HAP-1 (cell line): ENCODE measurements at regions not wholly inside any gene's neighbourhood (a gene's known extent, or its start where the extent isn't known, plus 50 kb on each side); places are given as distances from the start of the nearest gene placed in this dataset.
"Not testable (repeated sequence)": the region's sequence is repeated elsewhere in the genome, so short reads cannot be mapped to it uniquely, and the experiment has no call there.

ENCODE experiments used
- DNase-seq, 2 experiments: peaks; one replicate each; pipeline ENCODE4 v3.0.0-alpha.2; 2016 to 2020; ENCODE audit warnings: low spot score in 2 of 2
- H3K27me3 ChIP-seq: fragments of 250-450 bp; sonication (Bioruptor Pico); 2 replicates; pipeline ENCODE4 v1.5.1; 2020; ENCODE audit warnings: low read depth, mild to moderate bottlenecking, moderate library complexity
- H3K36me3 ChIP-seq: fragments of 250-450 bp; sonication (Bioruptor Pico); replicated peaks from 2 replicates; pipeline ENCODE4 v1.5.1; 2020; ENCODE audit warnings: mild to moderate bottlenecking
- H3K4me1 ChIP-seq: fragments of 250-450 bp; sonication (Bioruptor Pico); 2 replicates; pipeline ENCODE4 v1.5.1; 2020; ENCODE audit warnings: mild to moderate bottlenecking
- H3K4me3 ChIP-seq: fragments of 250-450 bp; sonication (Bioruptor Pico); 2 replicates; pipeline ENCODE4 v1.5.1; 2020; ENCODE audit warnings: mild to moderate bottlenecking, moderate library complexity
- H3K9me3 ChIP-seq: fragments of 250-450 bp; sonication (Bioruptor Pico); 2 replicates; pipeline ENCODE4 v1.5.1; 2020; ENCODE audit warnings: mild to moderate bottlenecking, moderate library complexity
- in situ Hi-C: fragments of 300-500 bp; cut with MboI; formaldehyde crosslinking; loops from 3 replicates; pipeline ENCODE4 v1.14.3; 2020; ENCODE audit warnings: low sequenced_read_pairs, inconsistent platforms, mixed read lengths

DNA sequence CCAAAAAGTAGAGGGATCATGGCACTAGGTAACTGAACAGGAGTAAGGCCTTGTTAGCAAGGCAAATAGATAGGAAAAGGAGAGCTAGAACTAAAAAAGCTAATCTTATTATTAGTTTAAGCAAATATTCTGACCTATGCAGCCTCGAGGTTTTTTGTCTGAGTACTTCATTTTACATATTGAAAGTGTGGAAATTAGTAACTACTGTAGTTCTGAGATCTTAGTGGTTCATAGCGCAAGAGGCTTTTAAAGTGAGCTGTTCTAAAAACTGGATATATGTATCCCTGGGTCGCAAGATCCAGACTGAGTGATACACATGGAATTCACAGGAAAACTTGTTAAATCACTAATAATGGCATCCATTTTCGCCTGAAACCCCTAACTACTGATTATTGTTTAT is 411.0 kb upstream of the SOX5 start:
- H3K27me3 ChIP-seq = no peaks in the 10 kb centered on the region
- no peaks in the 10 kb centered on the region for H3K36me3 ChIP-seq
- H3K4me1 ChIP-seq = peaks cover 14% of the 10 kb centered on the region
- H3K9me3 ChIP-seq = no peaks in the 10 kb centered on the region
- H3K4me3 ChIP-seq = no peak overlapping the region
- in situ Hi-C loops = no loop called here
- DNase-seq = no peak

DNA sequence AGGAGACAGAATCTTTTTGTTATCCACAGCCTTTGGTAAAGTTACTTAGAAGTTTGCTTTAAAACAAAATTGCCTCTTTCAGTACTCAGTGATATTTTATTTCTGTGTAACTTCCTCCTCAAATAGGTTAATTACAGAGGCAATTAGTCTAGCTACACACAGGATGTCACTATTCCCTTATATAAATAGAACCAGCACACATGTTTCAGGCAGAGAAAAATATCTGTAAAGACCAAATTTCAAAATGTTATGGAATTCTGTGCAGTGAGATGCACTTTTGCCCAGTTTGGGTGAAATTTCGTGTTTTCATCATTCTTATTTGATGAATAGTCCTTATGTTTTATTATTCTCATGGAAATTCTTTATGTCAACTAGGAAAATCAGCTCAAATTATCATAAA is 410.6 kb upstream of the SOX5 start:
- Histone ChIP-seq H3K4me3 (no peak overlapping the region), H3K9me3 (no peaks in the 10 kb centered on the region), H3K4me1 (peaks cover 14% of the 10 kb centered on the region), H3K27me3 (no peaks in the 10 kb centered on the region), H3K36me3 (no peaks in the 10 kb centered on the region)
- in situ Hi-C loops = no loop called here
- no peak for DNase-seq

DNA sequence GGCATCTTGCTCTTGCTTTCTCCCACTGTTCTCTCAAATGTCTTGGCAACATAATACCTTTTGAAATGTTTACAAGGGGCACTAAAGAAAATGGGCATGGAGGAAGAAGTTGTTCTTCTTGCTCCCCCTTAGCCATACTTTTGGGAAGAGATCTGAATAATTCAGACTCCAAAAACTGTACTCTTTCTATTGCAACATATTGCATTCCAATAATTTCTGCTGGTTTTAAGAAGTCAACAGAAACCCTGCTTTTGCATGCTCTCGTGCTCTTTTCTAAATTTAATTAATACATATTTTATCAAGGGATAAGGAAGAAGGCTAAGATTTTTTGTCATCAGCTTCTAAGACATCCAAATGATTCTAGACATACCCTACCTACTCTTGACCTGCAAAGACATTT is 409.9 kb upstream of the SOX5 start:
- in situ Hi-C loops = no loop called here
- H3K36me3 ChIP-seq = no peaks in the 10 kb centered on the region
- no peaks in the 10 kb centered on the region for H3K27me3 ChIP-seq
- no peak for DNase-seq
- no peaks in the 10 kb centered on the region for H3K9me3 ChIP-seq
- H3K4me3 ChIP-seq = no peak overlapping the region
- H3K4me1 ChIP-seq = peaks cover 14% of the 10 kb centered on the region

DNA sequence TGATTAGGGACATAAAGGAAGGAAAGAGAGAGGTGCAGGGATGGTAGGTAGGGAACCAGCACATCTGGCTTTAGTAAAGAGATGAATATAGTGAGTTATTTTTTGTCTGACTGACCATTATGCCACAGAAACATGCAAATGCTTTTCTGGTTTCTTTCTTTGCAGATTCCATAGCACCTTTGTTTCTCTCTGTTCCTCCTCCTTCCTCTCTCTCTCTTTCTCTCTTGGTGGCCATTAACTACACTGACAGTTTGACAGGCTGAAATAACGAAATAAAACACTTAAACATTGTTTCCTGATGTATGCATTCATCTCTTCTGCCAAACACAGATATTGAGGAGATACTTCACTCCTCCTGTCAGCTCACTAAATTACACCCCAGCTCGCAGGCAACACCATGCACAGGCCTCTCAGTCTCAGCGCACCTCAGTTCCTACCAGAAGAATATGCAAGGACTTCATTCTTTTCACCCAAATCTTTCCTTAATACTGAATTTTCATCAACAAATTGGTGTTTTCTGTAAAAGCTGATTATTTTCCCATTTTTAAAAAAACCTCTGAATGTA is 406.9 kb upstream of the SOX5 start:
- no peaks in the 10 kb centered on the region for H3K9me3 ChIP-seq
- peaks cover 14% of the 10 kb centered on the region for H3K4me1 ChIP-seq
- no peaks in the 10 kb centered on the region for H3K27me3 ChIP-seq
- H3K36me3 ChIP-seq = no peaks in the 10 kb centered on the region
- DNase-seq = no peak
- no peak overlapping the region for H3K4me3 ChIP-seq
- in situ Hi-C loops = no loop called here

DNA sequence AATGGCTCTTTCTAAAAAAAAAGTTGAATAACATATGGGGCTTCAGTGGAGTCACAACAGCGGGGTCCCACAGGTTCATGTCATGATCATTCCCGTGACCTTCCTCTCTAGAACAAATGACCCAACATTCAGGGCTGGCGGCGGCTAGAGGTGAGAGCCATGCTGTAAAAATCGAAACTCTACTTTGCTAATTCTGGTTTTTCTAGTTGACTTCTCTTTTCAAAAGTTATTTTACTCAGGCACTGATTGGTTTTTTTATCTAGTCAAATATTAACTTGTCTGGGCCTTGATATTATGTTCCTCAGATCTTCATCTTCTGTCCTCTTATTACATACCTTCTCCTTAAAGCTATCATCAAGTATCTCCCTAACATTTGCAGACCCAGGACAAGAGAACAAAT is 402.9 kb upstream of the SOX5 start:
- no peaks in the 10 kb centered on the region for H3K27me3 ChIP-seq
- DNase-seq = no peak
- no peaks in the 10 kb centered on the region for H3K36me3 ChIP-seq
- in situ Hi-C loops = no loop called here
- H3K4me1 ChIP-seq = no peaks in the 10 kb centered on the region
- H3K9me3 ChIP-seq = no peaks in the 10 kb centered on the region
- no peak overlapping the region for H3K4me3 ChIP-seq

DNA sequence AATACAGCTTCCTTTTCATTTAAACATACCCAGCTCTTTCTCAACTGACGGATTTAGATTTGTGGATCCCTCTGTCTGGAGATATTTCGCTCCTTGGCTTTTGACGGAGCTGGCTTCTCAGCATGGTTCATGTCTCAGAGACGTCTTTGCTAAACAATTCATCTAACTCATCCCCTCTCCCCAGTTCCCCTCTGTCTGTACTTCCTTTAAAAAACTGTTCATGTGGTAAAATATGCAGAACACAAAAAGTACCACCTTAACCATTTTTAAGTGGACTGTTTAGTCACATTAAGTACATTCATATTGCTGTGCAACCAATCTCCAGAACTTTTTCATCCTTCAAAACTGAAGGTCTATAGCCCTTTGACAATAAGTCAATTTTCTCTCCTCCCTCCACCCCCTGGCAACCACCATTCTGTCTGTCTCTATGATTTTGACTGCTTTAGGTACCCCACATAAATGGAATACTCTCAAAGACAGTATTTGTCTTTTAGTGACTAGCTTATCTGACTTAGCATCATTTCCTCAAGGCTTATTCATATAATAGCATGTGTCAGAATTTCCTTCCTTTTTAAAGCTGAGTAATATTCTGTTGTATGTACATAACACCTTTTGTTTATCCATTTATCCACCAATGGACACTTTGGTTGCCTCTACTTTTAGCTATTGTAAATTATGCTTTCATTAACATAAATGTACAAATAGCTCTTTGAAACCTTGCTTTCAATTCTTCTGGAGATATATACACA is 399.8 kb upstream of the SOX5 start:
- Histone ChIP-seq H3K4me1 (no peaks in the 10 kb centered on the region), H3K36me3 (no peaks in the 10 kb centered on the region), H3K9me3 (no peaks in the 10 kb centered on the region), H3K4me3 (no peak overlapping the region), H3K27me3 (no peaks in the 10 kb centered on the region)
- in situ Hi-C loops = no loop called here
- DNase-seq = no peak

DNA sequence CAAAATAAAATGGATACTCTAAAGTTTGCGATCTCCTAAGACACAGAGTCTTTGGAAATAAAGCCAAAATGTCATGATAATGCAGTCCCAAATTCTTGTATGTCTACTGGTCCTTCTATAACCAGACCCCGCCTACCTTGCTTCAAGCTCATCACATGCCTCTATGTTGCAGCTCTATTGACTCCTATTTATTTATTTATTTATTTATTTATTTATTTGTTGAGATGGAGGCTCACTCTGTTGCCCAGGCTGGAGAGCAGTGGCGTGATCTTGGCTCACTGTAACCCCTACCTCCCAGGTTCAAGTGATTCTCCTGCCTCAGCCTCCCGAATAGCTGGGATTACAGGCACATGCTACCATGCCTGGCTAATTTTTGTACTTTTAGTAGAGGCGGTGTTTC is 398.7 kb upstream of the SOX5 start:
- H3K9me3 ChIP-seq, DNase-seq, H3K36me3 ChIP-seq, H3K27me3 ChIP-seq, H3K4me3 ChIP-seq, in situ Hi-C loops, H3K4me1 ChIP-seq: not testable (repeated sequence)

DNA sequence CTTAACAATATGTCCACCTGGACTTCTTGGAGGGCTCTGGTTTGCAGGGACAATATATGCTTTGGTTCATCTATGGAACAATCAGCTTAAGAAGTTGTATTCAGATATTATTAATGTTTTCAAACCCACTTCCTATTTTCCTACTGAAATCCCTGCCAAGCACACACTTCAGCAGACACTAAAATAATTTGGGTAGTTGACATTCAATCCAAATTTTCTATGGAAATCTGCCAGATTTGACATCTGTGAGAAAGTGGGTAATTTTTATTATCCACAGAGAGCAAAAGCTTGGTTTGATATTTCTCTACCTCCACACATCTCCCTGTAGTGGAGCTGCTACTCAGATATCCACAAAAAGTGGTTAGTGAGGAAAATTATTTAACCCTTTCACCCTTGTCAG is 378.8 kb upstream of the SOX5 start:
- Histone ChIP-seq H3K36me3 (no peaks in the 10 kb centered on the region), H3K27me3 (no peaks in the 10 kb centered on the region), H3K4me1 (no peaks in the 10 kb centered on the region), H3K9me3 (no peaks in the 10 kb centered on the region), H3K4me3 (no peak overlapping the region)
- in situ Hi-C loops = no loop called here
- DNase-seq = no peak

DNA sequence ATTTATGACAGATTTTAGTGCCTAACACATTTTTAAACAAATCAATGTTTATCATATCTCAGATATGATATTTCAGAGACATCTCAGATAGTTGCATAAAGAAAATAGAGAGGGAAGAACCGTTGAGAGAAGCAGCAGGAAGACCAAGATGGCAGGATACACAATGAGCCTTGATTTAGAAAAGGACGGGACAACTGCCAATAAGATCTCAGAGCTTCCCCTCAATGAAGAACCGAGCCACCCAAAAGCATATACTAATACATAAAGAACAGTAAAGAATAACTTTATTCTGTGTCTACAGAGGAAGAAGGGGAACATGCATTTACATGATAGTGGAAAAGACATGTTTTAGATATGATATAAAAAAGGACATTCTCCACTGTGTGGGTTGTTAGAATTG is 375.9 kb upstream of the SOX5 start:
- Histone ChIP-seq H3K27me3 (no peaks in the 10 kb centered on the region), H3K9me3 (no peaks in the 10 kb centered on the region), H3K4me1 (no peaks in the 10 kb centered on the region), H3K4me3 (no peak overlapping the region), H3K36me3 (no peaks in the 10 kb centered on the region)
- DNase-seq = no peak
- in situ Hi-C loops = no loop called here

DNA sequence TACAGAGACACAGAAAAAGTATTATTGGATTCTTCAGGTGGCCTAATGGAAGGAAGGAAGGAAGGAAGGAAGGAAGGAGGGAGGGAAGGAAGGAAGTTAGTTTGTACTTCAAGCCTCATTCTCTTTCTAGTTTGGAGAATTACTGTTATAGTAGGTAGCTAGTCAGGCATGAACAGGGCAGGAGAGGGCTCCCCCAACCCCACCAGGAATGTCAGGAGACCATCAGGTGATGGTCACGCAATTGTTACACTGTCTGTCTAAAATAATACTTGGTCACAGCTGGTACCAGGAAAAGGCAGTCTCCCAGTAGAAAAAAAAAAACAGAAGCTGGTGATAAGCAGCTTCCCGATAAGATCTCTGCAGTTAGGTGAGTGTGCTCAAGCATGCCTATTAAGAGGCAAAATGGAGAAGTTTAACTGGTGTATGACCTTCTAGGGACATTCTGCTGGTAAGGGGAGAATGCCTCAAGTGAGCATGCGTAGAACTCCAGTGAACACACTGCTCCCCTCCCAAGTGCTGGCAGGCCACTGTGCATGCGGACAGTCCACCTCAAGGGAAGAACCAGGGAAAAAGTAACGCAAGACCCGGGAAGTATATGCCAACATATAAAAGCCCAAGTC is 358.4 kb upstream of the SOX5 start:
- Histone ChIP-seq H3K27me3 (no peaks in the 10 kb centered on the region), H3K36me3 (no peaks in the 10 kb centered on the region), H3K4me3 (no peak overlapping the region), H3K9me3 (no peaks in the 10 kb centered on the region), H3K4me1 (peaks cover 3% of the 10 kb centered on the region)
- no peak for DNase-seq
- in situ Hi-C loops = no loop called here

DNA sequence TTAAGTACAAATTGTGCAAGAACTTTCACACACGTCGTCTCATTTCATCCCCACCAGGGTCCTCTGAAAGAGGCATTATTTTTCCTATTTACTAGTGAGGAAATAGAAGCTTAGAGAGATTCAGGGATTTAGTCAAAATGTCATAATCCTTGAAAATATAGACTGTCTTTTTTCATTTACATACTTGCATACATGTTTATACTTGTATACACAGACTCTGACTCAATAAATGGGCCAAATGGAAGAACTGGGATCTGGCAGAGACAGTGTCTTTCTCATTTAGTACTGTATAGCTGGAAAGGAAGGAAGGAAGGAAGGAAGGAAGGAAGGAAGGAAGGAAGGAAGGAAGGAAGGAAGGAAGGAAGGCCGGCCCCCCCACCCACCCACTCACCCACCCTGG is 357.7 kb upstream of the SOX5 start:
- no peak for DNase-seq
- Histone ChIP-seq H3K4me3 (no peak overlapping the region), H3K9me3 (no peaks in the 10 kb centered on the region), H3K4me1 (peaks cover 3% of the 10 kb centered on the region), H3K27me3 (no peaks in the 10 kb centered on the region), H3K36me3 (no peaks in the 10 kb centered on the region)
- in situ Hi-C loops = no loop called here

DNA sequence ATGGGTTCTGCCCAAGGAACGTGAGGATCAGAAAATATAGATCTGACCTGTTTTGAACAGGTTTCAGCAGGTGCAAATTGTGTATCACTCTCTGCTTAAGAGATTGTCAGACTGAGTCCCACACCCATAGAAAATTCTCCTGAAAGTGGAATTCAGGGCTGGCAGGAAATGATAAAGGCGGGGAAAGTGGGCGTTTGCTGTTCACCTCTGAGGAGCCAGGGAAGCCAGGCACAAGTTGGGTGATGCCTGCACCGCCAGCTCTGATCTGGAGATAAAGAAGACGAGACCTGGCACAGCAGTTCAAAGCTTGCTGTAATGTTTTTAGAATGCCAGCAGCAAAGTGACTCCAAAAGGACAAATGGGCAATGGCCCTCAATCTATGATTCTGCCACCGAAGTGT is 356.5 kb upstream of the SOX5 start:
- in situ Hi-C loops = no loop called here
- H3K36me3 ChIP-seq = no peaks in the 10 kb centered on the region
- no peaks in the 10 kb centered on the region for H3K27me3 ChIP-seq
- DNase-seq = no peak
- no peaks in the 10 kb centered on the region for H3K9me3 ChIP-seq
- no peak overlapping the region for H3K4me3 ChIP-seq
- peaks cover 3% of the 10 kb centered on the region for H3K4me1 ChIP-seq

DNA sequence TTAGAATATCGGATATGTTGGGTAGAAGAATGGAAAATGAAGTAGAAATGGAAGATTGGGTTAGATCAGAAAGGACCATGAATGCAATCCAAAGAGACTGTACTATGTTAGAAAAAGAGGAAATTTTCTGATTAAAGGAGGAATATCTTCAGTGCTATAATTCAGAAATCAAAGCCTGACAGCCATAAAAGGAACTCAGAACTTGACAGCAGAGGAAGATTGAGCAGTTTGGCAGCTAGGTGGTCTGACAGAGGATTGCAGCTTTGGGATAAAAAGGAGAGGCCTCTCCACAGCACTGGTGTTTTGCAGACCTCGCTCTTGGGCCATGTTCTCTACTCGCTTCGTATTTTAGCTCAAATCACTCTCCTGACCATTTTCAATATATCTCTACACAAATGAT is 354.8 kb upstream of the SOX5 start:
- peaks cover 3% of the 10 kb centered on the region for H3K4me1 ChIP-seq
- DNase-seq = no peak
- no peaks in the 10 kb centered on the region for H3K27me3 ChIP-seq
- in situ Hi-C loops = no loop called here
- H3K9me3 ChIP-seq = no peaks in the 10 kb centered on the region
- no peak overlapping the region for H3K4me3 ChIP-seq
- H3K36me3 ChIP-seq = no peaks in the 10 kb centered on the region

DNA sequence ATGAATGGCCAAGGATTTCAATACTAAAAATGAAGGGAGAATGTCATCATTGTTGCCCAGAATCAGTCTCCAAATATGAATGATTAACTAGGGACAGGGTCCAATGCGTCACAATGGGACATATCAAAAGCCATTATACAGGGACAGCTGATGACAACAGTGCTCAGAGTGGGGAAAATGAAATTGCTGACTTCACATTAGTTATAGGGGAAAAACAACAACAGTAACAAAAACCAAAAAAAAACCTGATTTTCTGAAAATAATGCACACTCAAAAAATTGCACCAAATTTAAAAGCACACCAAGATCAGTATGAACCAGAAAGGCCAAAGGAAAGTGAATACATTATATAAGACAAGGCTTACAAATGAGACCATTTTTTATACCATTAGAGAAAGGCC is 353.2 kb upstream of the SOX5 start:
- Histone ChIP-seq H3K9me3 (no peaks in the 10 kb centered on the region), H3K27me3 (no peaks in the 10 kb centered on the region), H3K36me3 (no peaks in the 10 kb centered on the region), H3K4me3 (no peak overlapping the region), H3K4me1 (no peaks in the 10 kb centered on the region)
- in situ Hi-C loops = no loop called here
- no peak for DNase-seq
